HG03460 (cell line): ENCODE measurements at regions not wholly inside any gene's neighbourhood (a gene's known extent, or its start where the extent isn't known, plus 50 kb on each side); places are given as distances from the start of the nearest gene placed in this dataset.
"Not testable (repeated sequence)": the region's sequence is repeated elsewhere in the genome, so short reads cannot be mapped to it uniquely, and the experiment has no call there.

Source experiments
- ATAC-seq: cut with Tn5 transposase; IDR thresholded peaks from one replicate; pipeline ENCODE4 v1.9.1; 2021; ENCODE audit not compliant: unreplicated experiment

DNA sequence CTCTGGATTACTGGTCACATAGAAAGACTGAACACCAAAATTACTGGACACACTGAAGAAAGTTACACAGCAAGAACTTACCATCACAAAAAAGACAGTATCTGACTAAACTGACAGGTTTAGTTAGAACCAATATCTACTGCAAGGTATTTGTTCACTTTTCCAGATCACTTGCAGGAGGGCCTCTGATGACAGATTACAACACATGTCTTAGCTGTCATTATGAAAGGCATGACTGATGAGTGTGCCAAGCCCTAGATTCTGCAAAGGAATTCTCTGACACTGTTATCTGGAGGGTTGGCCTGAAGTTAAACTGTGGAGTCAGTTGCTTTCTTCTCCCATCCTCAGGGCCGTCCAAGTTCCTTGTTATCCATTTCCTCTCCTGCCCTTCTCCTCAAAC, 242.7 kb downstream of the KIF20B start:
- no peak for ATAC-seq

DNA sequence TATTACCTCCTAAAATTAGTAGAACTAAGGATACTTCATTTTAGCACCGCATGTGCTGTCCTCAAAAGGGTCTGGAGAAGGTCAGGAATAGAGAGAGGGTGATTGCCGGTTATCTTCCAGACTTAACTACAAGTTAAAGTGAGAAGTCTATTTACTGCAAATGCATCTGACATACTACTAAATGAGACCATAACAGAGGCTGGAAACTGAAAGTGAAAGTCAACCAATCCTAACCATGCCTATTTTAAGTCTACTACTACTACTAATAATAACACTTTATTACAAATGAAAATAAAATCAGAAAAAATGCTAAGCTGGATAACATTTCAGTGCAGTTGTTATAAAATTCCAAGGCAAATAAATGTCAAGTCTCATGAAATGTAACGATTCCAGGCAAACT, 244.7 kb downstream of the KIF20B start:
- no peak for ATAC-seq

DNA sequence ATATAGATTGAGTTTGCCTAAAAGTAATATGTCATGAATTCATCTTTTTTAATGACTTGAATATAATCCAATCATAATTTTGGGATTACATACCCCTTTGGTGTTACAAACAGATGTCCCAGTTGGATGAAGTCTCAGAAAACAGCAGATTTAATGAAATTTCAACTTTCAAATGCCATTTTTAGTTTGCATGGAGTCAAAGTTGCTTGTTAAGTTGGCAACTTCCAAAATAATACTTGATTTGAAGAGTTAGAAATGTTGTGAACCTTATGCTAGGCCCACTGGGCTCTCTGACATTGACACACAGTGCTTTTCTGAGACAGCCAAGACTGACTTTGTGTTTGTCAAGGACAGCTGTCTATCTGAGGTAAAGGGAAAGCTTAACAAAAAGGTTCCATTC, 248.1 kb downstream of the KIF20B start:
- no peak for ATAC-seq

DNA sequence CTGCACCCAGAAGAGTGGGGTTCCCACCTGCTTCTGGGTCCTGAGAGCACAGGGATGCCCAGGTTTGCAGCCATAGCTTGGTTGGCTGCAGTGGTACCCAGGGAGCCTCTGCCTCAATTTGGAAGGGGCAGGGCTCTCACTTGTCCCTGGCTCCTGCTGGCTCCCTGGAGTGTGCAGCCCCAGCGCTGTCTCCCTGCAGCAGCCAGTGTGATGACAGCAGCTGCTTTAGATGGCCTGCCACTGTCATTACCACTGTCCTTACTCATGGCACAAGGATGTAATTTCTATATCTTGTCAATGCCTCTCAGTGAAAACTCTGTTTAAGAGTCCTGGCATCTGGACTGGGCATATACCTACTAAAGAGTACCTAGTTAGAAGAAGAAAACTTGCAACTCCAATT, 250.9 kb downstream of the KIF20B start:
- ATAC-seq = no peak

DNA sequence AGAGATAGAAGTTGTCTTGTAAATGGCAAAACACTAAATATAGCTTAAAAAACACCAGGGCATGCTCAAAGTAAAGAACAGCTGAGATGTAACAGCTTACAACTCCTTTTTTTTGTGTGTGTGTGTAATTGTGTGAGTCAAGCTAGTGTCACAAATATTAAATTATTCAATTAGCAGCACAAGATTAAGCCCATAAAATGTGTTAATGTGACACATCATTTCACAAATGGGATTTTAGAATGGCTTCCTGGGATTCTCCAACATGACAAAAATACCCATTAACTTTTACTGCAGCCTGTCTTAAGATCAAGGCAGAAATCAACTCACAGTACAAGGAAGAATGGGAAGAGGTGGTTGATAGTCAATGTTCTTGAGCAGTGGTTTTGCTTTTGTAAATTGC, 251.4 kb downstream of the KIF20B start:
- no peak for ATAC-seq

DNA sequence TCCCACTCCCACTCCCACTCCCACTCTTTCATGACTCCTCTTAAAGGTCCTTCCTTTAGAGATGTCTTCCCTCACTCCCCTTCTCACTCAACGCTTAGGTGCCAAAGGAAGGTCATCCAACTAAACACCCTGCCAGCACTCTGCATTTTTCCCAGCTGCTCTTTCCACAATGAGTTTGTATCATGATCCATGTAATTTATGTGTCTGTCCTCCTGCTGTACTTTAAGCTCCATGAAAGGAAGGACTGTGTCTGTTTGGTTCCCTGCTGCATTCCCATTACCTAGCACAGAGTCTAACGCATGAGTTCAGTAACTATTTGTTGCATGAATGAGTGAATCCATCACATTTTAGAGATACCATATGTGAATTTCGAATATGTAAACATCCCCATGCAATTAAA, 252.7 kb downstream of the KIF20B start:
- ATAC-seq = no peak

DNA sequence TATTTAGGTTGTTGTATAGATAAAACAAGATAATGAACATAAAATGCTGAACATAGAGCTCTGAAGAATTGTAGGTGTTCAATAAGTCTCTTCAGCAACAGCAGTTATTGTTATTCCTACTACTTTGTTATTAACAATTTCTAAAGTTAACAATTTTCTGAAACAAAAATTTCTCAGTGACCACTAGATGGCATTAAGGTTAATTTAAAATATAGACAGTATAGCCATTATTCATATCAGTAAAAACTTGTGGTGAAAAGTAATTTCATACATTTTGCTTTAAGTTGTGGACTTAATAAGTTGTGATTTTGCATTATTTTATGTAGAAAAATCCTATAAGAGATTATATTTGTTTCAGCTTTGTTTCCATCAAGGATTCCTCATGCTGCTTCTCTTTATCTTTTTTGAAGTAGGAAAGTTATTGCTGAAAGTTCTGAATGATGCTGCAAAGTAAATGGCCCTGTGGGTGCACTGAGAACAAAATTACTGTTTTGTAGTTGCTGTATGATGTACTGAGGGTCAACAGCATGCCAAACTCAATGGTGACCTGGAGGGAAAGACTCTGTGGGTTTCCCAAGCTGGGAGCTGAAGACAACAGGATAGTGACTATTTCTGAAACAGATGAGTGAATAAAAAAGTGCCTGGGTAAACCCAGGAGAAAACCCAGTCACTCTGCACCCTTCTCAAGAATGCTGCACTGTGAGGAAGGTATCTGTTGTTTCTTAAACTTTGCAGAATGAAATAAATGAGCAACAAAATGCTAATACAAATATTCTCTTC, 253.6 kb downstream of the KIF20B start:
- ATAC-seq = no peak

DNA sequence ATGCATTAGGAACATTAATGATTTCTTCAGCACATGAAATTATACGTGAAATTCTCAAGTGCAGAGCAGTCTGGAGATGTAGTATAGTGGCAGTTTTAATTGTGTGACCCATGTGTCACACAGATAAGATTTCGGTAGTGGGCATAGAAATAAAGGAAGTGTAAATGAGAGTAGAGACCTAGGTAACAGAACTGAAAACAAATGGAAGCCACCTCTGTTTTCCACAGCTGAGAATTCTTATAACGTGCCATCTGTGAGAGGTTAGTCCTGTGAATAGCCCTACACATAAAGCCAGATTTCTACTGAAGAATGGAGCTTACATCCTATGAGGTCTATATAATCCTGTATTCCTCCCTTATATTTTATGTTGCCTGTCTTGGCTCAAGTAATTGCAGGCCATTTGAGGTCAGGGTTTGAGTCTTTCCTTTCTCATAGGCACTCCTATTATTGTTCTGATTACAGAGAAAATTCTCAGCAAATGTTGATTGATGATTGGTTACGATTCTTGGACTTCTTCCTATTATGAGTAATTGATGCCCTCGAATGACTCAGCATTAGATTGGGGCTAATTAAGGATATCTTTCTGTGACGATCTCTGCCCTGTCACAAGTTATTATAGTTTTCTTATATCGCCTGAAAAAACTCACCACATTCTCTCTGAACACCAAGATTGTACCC, 258.2 kb downstream of the KIF20B start:
- ATAC-seq = no peak

DNA sequence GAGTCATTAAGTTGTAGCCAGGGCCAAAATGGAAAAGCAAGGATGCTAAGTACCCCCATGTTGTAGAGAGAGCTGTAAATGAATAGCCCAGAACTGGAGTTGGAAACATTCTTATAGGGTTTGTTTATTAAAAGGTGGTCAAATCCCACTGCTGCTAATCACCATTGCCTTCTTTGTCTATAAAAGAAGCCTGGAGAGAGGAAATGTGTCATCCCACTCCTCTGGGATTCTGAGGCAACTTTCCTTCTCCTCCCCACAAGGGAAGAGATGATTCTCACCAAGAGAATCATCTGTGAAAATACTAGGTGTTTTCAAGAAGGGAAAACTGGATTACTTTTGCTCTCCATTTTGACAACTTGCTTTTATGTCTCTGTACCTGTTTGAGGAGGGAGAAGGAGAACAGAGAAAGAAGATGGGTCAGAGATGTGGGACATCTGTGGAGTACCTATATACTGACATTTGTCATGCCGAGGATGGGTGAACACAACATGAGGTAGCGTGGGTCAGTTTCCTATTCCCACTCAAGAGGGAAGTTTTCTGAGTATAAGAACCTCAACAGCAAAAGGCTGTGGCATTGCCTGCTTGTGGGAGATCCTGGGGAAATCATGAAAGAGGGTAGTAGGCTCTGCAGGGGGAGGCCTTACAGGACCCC, 262.2 kb downstream of the KIF20B start:
- ATAC-seq = no peak

DNA sequence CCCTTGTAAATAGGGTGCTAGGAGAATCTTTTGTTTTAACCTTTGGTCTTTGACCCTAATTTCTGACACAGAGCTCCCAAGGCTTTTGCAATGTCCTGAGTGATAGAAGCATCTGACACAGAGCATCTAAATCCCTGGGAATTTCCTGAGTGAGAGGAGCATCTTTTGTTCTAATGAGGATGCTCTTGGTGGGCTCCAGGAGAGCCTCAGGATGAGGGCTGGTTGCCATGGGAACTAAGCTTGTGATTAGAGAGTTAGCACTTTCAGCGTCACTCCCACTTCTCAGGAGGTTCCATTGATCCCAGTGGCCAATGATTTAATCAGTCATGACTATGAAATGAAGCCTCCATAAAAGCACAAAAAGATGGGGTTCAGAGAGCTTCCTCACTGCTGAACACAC, 264.8 kb downstream of the KIF20B start:
- no peak for ATAC-seq

DNA sequence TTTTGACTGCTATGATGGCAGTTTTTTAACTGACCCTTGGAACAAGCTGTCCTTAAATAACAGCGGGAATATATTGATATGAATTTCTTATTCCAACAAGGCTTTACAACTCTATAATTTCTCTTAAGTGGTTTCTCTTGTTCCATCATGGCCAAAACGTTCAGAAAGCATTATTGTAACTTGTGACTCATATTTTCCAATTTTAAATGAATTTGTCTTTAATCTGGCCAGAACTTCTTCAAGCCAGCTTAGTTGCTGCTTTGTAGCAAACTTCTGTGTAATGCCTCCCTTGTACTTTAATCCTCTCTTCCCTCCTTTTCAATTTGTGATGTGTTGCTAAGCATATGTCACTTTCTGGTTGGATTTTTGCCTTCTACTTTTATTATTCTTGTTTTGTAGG, 271.9 kb downstream of the KIF20B start:
- ATAC-seq = no peak

DNA sequence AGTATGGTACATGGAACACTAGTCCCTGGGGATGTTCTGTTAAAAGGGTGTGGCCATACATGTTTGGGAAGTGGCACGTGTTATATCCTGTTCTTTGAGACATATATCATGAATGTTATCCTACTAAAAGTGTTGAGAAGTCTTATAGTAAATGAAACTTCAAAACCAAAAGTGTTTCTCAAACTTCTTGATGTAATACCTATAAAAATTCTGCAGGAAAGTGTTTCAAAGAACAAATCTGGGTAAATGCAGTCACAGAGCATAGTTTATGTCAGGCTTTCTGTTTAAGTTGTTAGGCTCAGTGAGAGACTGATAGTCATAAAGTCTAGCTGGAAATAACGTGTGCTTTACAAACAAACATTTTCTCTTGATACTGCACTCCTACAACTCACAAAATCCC, 273.7 kb downstream of the KIF20B start:
- no peak for ATAC-seq

DNA sequence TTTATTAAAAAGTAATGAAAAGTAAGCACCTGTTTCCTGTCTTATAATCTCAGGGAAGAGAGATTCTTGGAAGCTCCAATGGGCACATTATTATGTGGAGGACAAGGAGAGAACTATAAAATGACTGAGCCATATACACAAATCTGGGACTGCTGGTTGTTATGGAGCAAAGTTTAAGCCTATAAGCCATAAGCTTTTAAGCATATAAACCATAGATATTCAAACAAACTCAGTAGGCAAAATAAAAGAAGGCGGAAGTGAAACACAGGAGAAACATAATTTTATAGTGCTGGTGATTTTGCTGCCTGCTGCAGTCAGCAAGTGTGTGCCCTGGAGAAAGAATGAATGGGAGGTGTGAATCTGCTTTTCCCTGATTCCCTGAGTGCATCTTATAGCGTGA, 274.4 kb downstream of the KIF20B start:
- no peak for ATAC-seq

DNA sequence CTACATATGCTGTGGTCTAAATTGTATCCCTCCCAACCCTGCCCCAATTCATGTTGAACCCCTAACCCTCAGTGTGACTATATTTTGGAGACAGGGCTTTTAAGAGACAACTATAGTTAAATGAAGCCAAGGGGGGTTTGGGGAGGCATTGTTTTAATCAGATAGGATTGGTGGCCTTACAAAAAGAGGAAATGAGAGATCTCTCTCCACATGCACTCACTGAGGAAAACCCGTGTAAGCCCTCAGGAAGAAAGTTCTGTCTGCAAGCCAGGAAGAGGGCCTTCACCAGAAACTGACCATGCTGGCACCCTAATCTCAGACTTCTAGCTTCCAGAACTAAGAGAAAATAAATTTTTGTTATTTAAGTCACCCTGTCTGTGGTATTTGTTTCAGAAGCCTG, 276.7 kb downstream of the KIF20B start:
- no peak for ATAC-seq

DNA sequence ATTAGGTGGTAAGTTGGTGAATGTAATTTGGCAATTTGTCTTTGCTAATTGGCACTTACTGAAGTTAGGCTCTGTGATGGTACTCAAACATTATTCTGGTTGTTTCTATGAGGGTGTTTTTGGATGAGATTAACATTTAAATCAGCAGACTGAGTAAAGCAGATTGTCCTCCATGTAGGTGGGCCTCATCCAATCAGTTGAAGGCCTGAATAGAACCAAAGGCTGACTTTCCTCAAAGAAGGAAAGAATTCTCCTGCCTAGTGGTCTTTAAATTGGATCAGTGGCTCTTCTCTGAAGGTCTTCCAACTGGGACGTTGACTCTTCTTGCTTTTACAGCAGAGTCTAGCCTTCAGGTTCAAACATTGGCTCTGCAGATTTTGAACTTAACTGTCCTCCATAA, 278.3 kb downstream of the KIF20B start:
- ATAC-seq = no peak

DNA sequence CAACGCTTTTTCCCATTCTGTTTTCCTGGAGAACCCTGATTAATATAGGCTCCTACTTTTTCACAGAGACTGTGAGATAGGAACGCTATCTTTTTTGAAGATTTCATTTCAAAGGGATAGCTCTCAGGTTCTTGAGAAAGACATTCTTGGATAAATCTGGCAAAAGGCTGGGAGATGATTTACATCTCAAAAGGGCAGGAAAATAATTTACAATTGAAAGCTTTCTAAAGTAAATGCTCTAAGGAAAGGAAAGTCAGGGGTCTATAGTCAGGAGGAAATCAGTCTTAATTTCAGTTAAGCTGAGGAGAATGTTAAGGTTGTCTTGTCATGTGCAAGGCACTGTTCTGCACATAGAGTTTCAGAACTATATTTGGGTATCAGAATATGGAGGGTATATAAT, 278.8 kb downstream of the KIF20B start:
- no peak for ATAC-seq

DNA sequence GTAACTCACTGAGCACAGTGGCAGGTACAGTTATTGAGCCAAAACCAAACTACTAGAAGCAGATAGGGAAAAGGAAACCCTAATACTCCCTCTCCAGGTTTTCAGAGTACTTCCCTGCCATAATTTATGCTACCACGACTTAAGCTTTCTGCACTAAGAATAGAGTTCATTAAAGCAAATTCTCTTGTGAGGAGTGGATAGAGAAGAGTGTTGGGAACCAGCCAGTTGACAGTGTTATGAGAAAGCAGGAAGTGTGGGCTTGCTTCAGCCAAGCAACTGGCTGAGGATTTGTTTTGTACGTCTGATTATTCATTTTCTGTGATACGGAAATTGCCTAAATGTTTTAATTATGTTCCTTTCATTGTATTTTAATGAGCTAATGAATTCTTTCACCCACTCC, 280.5 kb downstream of the KIF20B start:
- no peak for ATAC-seq

DNA sequence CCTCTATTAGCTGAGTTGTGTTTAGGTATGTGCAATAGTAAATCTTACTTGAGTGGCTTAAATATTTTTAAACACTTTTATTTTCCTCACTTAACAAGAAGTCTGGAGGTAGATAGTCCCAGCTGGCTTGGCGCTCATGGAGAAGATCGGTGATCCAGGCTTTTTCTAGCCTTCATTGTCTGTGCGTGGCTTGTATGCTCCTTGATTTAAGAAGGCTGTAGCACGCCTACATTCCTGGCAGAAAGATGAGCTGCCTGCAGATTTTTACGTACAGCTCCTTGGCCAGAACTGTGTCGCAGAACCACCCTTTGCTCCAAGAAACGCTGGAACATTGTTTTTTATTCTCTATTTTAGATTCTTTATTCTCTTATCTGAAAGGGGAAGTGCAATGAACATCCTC, 284.1 kb downstream of the KIF20B start:
- ATAC-seq = no peak

DNA sequence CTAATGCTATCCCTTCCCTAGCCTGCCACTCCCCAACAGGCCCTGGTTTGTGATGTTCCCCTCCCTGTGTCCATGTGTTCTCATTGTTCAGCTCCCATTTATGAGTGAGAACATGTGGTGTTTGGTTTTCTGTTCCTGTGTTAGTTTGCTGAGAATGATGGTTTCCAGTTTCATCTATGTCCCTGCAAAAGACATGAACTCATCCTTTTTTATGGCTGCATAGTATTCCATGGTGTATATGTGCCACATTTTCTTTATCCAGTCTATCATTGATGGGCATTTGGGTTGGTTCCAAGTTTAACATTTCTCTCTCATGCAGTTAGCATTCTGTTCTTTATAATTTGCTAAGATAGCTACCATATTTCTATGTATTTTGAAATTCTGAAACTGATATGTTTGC, 287.0 kb downstream of the KIF20B start:
- ATAC-seq = not testable (repeated sequence)

DNA sequence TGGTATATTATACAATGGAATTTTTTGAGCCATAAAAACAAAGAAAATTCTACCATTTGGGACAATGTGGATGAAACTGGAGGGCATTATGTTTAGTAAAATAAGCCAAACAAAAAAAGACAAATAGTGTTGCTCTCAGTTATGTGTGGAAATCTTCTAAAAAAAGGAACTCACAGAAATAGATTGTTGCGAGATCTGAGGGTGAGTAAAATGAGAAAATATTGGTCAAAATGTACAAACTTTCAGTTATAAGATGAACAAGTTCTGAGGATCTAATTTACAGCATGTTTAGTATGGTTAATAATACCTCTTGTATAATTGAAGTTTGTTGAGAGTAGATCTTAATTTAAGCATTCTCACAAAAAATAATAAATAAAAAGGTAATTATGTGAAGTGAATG, 291.2 kb downstream of the KIF20B start:
- ATAC-seq = no peak

DNA sequence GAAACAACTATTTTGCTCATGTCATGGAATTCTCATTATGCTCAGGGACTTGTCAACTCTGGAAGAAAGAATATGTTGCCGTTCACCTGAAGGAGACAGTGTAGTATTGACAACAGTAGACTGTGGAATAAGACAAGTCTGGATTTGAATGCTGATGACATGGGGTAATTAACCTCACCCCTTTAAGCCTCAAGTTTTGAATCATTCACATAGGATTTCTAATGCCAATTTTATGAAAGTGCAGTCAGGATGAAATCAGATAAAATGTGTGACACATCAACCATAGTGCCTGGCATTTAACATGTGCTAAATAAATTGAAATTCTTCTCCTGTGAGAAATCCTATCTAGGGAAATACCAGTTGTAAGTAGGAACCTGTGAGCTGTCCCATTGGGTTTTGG, 305.8 kb downstream of the KIF20B start:
- no peak for ATAC-seq

DNA sequence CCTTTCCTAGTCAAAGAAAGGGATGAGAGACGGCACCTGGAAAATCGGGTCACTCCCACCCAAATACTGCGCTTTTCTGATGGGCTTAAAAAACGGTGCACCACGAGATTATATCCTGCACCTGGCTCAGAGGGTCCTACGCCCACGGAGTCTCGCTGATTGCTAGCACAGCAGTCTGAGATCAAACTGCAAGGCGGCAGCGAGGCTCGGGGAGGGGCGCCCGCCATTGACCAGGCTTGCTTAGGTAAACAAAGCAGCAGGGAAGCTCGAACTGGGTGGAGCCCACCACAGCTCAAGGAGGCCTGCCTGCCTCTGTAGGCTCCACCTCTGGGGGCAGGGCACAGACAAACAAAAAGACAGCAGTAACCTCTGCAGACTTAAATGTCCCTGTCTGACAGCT, 309.9 kb downstream of the KIF20B start:
- ATAC-seq = not testable (repeated sequence)
